ENCODE measurements at regions not wholly inside any gene's neighbourhood (a gene's known extent, or its start where the extent isn't known, plus 50 kb on each side); places are given as distances from the start of the nearest gene placed in this dataset.

GRCh38 chr5:39767916-39768315 lies 343.1 kb upstream of the DAB2 start:
- H3K27ac ChIP-seq = no peak overlapping the region
- intact Hi-C loops (cut with DNase I; ENCODE audit: low total_unique reads) = no loop called here
- H3K27me3 ChIP-seq = no peaks in the 10 kb centered on the region
- WGBS, 2 donors = 80 to 88% methylated on average over 5 of the region's 5 CpGs
- no peaks in the 10 kb centered on the region for H3K9me3 ChIP-seq
- TF ChIP-seq, protein P1, sequence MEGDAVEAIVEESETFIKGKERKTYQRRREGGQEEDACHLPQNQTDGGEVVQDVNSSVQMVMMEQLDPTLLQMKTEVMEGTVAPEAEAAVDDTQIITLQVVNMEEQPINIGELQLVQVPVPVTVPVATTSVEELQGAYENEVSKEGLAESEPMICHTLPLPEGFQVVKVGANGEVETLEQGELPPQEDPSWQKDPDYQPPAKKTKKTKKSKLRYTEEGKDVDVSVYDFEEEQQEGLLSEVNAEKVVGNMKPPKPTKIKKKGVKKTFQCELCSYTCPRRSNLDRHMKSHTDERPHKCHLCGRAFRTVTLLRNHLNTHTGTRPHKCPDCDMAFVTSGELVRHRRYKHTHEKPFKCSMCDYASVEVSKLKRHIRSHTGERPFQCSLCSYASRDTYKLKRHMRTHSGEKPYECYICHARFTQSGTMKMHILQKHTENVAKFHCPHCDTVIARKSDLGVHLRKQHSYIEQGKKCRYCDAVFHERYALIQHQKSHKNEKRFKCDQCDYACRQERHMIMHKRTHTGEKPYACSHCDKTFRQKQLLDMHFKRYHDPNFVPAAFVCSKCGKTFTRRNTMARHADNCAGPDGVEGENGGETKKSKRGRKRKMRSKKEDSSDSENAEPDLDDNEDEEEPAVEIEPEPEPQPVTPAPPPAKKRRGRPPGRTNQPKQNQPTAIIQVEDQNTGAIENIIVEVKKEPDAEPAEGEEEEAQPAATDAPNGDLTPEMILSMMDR (IDR thresholded peaks at IDR 0.05) = no peak
- TF ChIP-seq POLR2A (IDR thresholded peaks at IDR 0.05) = no peak
- H3K4me1 ChIP-seq = no peaks in the 10 kb centered on the region
- no peak overlapping the region for H3K4me3 ChIP-seq
- DNase-seq = no peak
- no peaks in the 10 kb centered on the region for H3K36me3 ChIP-seq (ENCODE audit: low read depth, missing control alignments)

DNA sequence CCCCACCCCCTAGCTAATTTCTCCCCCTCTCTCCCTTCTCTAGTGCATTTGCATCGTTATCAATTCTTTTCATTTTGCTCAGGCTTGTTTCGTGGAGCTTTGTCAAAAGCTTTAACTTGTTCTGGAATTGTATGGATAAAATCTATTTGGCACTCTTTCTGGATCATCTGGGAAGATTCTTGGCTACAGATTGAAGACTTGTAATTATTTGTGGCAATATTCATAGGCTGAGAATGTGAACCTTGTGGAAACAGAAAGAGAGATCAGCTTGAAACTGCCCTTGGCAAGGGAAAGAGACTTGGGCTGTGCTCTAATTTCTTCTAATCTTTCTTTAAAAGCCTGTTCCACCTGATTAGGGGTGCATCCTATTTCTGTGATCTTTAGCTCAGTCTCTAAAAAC lies 340.6 kb upstream of the DAB2 start:
- DNase-seq = no peak
- H3K27me3 ChIP-seq = no peaks in the 10 kb centered on the region
- WGBS, 2 donors = 40 to 49% methylated on average over 2 of the region's 2 CpGs
- TF ChIP-seq, protein P1 (IDR thresholded peaks at IDR 0.05) = no peak
- no peak for TF ChIP-seq POLR2A (IDR thresholded peaks at IDR 0.05)
- H3K36me3 ChIP-seq (ENCODE audit: low read depth, missing control alignments) = no peaks in the 10 kb centered on the region
- no peaks in the 10 kb centered on the region for H3K9me3 ChIP-seq
- H3K27ac ChIP-seq = no peak overlapping the region
- intact Hi-C loops (cut with DNase I; ENCODE audit: low total_unique reads) = no loop called here
- no peak overlapping the region for H3K4me3 ChIP-seq
- H3K4me1 ChIP-seq = no peaks in the 10 kb centered on the region

- intact Hi-C loops (cut with DNase I; ENCODE audit: low total_unique reads) = no loop called here
- WGBS, 2 donors = 78 to 83% methylated on average over 3 of the region's 3 CpGs
- Histone ChIP-seq H3K36me3 (ENCODE audit: low read depth, missing control alignments) (no peaks in the 10 kb centered on the region), H3K27ac (no peak overlapping the region), H3K9me3 (no peaks in the 10 kb centered on the region), H3K27me3 (no peaks in the 10 kb centered on the region), H3K4me3 (no peak overlapping the region), H3K4me1 (no peaks in the 10 kb centered on the region)
- DNase-seq = no peak
- TF ChIP-seq POLR2A (IDR thresholded peaks at IDR 0.05) = no peak
- TF ChIP-seq, protein P1 (IDR thresholded peaks at IDR 0.05) = no peak
Observed at GRCh38 chr5:39762761-39763160, 338.0 kb upstream of the DAB2 start.

- intact Hi-C loops (cut with DNase I; ENCODE audit: low total_unique reads) = no loop called here
- H3K36me3 ChIP-seq (ENCODE audit: low read depth, missing control alignments) = no peaks in the 10 kb centered on the region
- WGBS, 2 donors = 86 to 88% methylated on average over 10 of the region's 10 CpGs
- no peak overlapping the region for H3K4me3 ChIP-seq
- no peaks in the 10 kb centered on the region for H3K27me3 ChIP-seq
- H3K4me1 ChIP-seq = no peaks in the 10 kb centered on the region
- H3K9me3 ChIP-seq = no peaks in the 10 kb centered on the region
- TF ChIP-seq, protein P1 (IDR thresholded peaks at IDR 0.05) = no peak
- TF ChIP-seq POLR2A (IDR thresholded peaks at IDR 0.05) = no peak
- DNase-seq = no peak
- no peak overlapping the region for H3K27ac ChIP-seq
Observed at GRCh38 chr5:39761199-39761950, 336.6 kb upstream of the DAB2 start.

Measured in testis (tissue), 2 donors.